Caco-2 (cell line): ENCODE measurements at regions not wholly inside any gene's neighbourhood (a gene's known extent, or its start where the extent isn't known, plus 50 kb on each side); places are given as distances from the start of the nearest gene placed in this dataset.

Experiments
- BruUV-seq: library from RNA; stranded (reverse); fragments of 400-500 nt; replicated peaks from 2 replicates; lab custom pipeline; 2021; lab: Mats Ljungman, UMichigan
- CTCF ChIA-PET: fragments of 300-600 bp; sonication (Branson Sonifier 250); formaldehyde crosslinking; loops from one replicate; lab custom pipeline; 2022; ENCODE audit warnings: antibody characterized with exemption; lab: Charles Lee
- POLR2A ChIA-PET: fragments of 300-600 bp; sonication (Branson Sonifier 250); formaldehyde crosslinking; loops from one replicate; lab custom pipeline; 2022; ENCODE audit warnings: antibody characterized with exemption; lab: Charles Lee
- DNase-seq, 2 experiments: peaks; one replicate each; pipeline versions ENCODE4 v3.0.0 to v3.0.0-alpha.2; 2020 to 2022
- H3K27me3 ChIP-seq: replicated peaks from 2 replicates; pipeline ENCODE4 v1.6.0; 2011; ENCODE audit warnings: low read length; ENCODE audit not compliant: control insufficient read depth, insufficient read depth
- H3K36me3 ChIP-seq: 2 replicates; pipeline ENCODE4 v1.5.1; 2011; ENCODE audit warnings: low read length; ENCODE audit not compliant: control insufficient read depth, insufficient read depth
- H3K4me1 ChIP-seq: fragments of 250-450 bp; sonication (Bioruptor Pico); 2 replicates; pipeline ENCODE4 v1.5.1; 2020; ENCODE audit warnings: mild to moderate bottlenecking
- H3K4me3 ChIP-seq: 2 replicates; pipeline ENCODE4 v1.5.1; 2011; ENCODE audit warnings: low read depth, mild to moderate bottlenecking, control low read depth, low read length
- H3K9me3 ChIP-seq: fragments of 250-450 bp; sonication (Bioruptor Pico); 2 replicates; pipeline ENCODE4 v1.5.1; 2020; ENCODE audit warnings: mild to moderate bottlenecking, moderate library complexity
- H3K27ac Mint-ChIP-seq: one replicate; pipeline ENCODE4 v1.8.0; 2022; ENCODE audit warnings: mixed read lengths; ENCODE audit not compliant: unreplicated experiment
- H3K27me3 Mint-ChIP-seq: one replicate; pipeline ENCODE4 v1.8.0; 2022; ENCODE audit warnings: mixed read lengths; ENCODE audit not compliant: insufficient read depth, unreplicated experiment
- H3K36me3 Mint-ChIP-seq: one replicate; pipeline ENCODE4 v1.8.0; 2022; ENCODE audit warnings: mild to moderate bottlenecking, mixed read lengths; ENCODE audit not compliant: insufficient read depth, unreplicated experiment
- H3K4me1 Mint-ChIP-seq: one replicate; pipeline ENCODE4 v1.8.0; 2022; ENCODE audit warnings: low read depth, mixed read lengths; ENCODE audit not compliant: unreplicated experiment
- H3K4me3 Mint-ChIP-seq: one replicate; pipeline ENCODE4 v1.8.0; 2022; ENCODE audit warnings: mild to moderate bottlenecking, moderate library complexity, mixed read lengths; ENCODE audit not compliant: unreplicated experiment
- H3K9me3 Mint-ChIP-seq: one replicate; pipeline ENCODE4 v1.8.0; 2022; ENCODE audit warnings: mixed read lengths; ENCODE audit not compliant: unreplicated experiment
- intact Hi-C: fragments of 100-400 bp; cut with micrococcal nuclease; formaldehyde crosslinking; loops from one replicate; pipeline ENCODE4 v1.10.0; 2022; ENCODE audit not compliant: unreplicated experiment
- TF ChIP-seq, protein P1 (sequence below), 2 experiments: fragments of 200-600 bp in 1 of 2; IDR thresholded peaks; 1 replicate in 1 of 2; 2 replicates in 1 of 2; pipeline versions ENCODE4 v1.5.1 to v1.8.0; 2011 to 2022; ENCODE audit warnings: antibody characterized with exemption in 1 of 2, control low read depth in 1 of 2, inconsistent platforms in 1 of 2, low read depth in 1 of 2, low read length in 1 of 2, mild to moderate bottlenecking in 1 of 2, moderate library complexity in 1 of 2; ENCODE audit not compliant: insufficient read depth in 1 of 2, severe bottlenecking in 1 of 2, unreplicated experiment in 1 of 2

DNA sequence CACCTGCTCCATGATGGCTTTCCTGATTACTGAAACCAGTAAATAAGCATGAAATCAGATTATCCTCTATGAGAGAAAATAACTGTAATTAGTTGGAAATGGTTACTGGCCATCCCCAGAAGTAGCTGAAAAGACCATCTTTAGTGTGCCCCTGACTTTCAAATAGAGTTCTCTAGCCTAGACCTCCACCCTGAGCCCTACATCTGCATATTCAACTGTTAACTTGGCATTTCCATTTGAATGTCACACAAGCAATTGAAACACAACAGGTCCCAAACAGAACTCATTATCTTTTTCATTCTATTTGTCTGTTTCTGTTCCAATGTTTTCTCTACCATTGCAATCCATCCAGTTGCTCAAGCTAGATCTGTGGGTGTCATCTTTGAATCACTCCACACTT, 952.3 kb downstream of the RPA4 start:
- H3K27me3 Mint-ChIP-seq = peaks cover 6% of the 10 kb centered on the region
- H3K4me1 ChIP-seq = no peaks in the 10 kb centered on the region
- intact Hi-C loops = no loop called here
- ChIA-PET CTCF (no interaction called here), POLR2A (no interaction called here)
- H3K9me3 Mint-ChIP-seq = no peaks in the 10 kb centered on the region
- TF ChIP-seq, protein P1, sequence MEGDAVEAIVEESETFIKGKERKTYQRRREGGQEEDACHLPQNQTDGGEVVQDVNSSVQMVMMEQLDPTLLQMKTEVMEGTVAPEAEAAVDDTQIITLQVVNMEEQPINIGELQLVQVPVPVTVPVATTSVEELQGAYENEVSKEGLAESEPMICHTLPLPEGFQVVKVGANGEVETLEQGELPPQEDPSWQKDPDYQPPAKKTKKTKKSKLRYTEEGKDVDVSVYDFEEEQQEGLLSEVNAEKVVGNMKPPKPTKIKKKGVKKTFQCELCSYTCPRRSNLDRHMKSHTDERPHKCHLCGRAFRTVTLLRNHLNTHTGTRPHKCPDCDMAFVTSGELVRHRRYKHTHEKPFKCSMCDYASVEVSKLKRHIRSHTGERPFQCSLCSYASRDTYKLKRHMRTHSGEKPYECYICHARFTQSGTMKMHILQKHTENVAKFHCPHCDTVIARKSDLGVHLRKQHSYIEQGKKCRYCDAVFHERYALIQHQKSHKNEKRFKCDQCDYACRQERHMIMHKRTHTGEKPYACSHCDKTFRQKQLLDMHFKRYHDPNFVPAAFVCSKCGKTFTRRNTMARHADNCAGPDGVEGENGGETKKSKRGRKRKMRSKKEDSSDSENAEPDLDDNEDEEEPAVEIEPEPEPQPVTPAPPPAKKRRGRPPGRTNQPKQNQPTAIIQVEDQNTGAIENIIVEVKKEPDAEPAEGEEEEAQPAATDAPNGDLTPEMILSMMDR (IDR thresholded peaks at IDR 0.05; ENCODE audit: insufficient read depth in 1 of 2, low read depth in 1 of 2, low read length in 1 of 2, severe bottlenecking in 1 of 2, unreplicated experiment in 1 of 2) = no peak
- DNase-seq = no peak
- no peaks in the 10 kb centered on the region for H3K36me3 Mint-ChIP-seq
- no peak overlapping the region for H3K4me3 ChIP-seq
- no peaks in the 10 kb centered on the region for H3K27me3 ChIP-seq
- H3K27ac Mint-ChIP-seq = no peak overlapping the region
- no peak overlapping the region for H3K4me3 Mint-ChIP-seq
- H3K36me3 ChIP-seq = no peaks in the 10 kb centered on the region
- H3K4me1 Mint-ChIP-seq = no peaks in the 10 kb centered on the region
- no TSS peak for BruUV-seq
- H3K9me3 ChIP-seq = no peaks in the 10 kb centered on the region

DNA sequence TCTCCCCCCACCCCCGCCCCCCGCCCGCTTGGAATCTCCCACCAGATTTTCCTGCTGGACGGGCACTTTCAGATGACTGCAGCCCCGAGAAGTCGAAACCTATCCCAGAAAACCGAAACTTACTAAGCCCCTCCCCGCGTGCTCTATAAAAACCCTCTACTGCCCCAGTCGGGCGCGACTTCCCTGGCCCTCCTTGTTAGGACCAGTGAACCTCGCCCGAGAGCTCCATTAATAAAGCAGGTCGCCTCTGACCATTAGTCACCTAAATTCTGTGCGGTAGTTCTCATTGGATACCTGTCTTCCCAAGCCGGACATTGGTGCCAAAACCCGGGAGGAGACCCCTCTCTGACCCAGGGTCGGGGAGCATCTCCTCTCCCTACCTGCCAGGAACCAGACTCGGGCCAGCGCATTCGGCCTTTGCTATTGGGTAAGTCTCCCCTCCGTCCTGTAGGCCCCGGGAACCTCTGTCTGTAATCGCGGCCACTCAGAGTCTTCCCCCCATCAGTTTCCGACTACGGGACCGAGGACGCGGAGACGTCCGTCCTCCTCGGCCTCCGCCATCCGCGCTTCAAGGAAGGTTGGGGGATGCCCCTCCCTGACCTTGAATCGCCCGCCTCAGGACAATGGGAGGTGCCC, 958.0 kb downstream of the RPA4 start:
- H3K9me3 ChIP-seq = no peaks in the 10 kb centered on the region
- peaks cover 6% of the 10 kb centered on the region for H3K27me3 Mint-ChIP-seq
- H3K4me3 ChIP-seq = no peak overlapping the region
- CTCF ChIA-PET = interaction anchor here (0.7 kb wide), 1 partner anchor 1800 kb away, joined by 3 read pairs; no protein-coding TSS in a partner anchor
- no peaks in the 10 kb centered on the region for H3K27me3 ChIP-seq
- H3K36me3 ChIP-seq = no peaks in the 10 kb centered on the region
- H3K9me3 Mint-ChIP-seq = peaks cover 24% of the 10 kb centered on the region
- H3K36me3 Mint-ChIP-seq = no peaks in the 10 kb centered on the region
- no peak overlapping the region for H3K4me3 Mint-ChIP-seq
- H3K27ac Mint-ChIP-seq = no peak overlapping the region
- H3K4me1 Mint-ChIP-seq = no peaks in the 10 kb centered on the region
- BruUV-seq = no TSS peak
- no peaks in the 10 kb centered on the region for H3K4me1 ChIP-seq
- TF ChIP-seq, protein P1 (IDR thresholded peaks at IDR 0.05; ENCODE audit: insufficient read depth in 1 of 2, low read depth in 1 of 2, low read length in 1 of 2, severe bottlenecking in 1 of 2, unreplicated experiment in 1 of 2) = no peak
- POLR2A ChIA-PET = no interaction called here
- intact Hi-C loops = no loop called here
- no peak for DNase-seq

DNA sequence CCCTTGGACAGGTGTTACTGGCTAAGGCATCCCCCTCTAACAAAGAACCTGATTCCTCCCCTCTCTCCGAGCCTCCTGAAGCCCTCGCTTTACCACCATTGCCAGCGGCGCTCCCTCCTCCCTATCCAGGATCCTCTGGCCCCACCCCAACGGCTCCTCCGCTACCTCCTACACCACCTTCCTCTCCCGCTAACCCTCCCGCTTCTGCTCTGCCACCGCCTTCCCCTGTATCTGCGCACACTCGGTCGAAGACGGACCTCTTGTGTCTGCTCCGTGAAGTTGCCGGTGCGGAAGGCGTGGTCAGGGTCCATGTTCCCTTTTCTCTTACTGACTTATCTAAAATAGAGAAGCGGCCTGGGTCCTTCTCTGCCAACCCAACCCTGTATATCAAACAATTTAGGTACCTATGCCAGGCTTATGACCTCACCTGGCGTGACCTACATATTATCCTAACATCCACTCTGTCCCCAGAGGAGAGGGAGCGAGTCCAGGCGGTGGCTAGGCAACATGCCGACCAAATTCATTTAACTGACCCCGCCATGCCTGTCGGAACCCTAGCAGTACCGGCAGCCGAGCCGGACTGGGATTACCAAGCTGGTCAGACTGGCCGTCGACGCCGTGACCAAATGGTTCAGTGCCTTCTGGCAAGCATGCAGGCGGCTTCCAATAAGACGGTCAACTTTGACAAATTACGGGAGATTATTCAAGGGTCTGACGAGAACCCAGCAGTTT, 958.9 kb downstream of the RPA4 start:
- H3K36me3 ChIP-seq = no peaks in the 10 kb centered on the region
- Mint-ChIP-seq H3K4me3 (no peak overlapping the region), H3K36me3 (no peaks in the 10 kb centered on the region), H3K9me3 (peaks cover 26% of the 10 kb centered on the region), H3K27me3 (peaks cover 3% of the 10 kb centered on the region), H3K27ac (no peak overlapping the region), H3K4me1 (no peaks in the 10 kb centered on the region)
- DNase-seq = no peak
- no peaks in the 10 kb centered on the region for H3K9me3 ChIP-seq
- H3K27me3 ChIP-seq = no peaks in the 10 kb centered on the region
- ChIA-PET CTCF (interaction anchor here (0.7 kb wide), 1 partner anchor 1801 kb away, joined by 3 read pairs; no protein-coding TSS in a partner anchor), POLR2A (no interaction called here)
- intact Hi-C loops = no loop called here
- no TSS peak for BruUV-seq
- no peaks in the 10 kb centered on the region for H3K4me1 ChIP-seq
- H3K4me3 ChIP-seq = no peak overlapping the region
- TF ChIP-seq, protein P1 (IDR thresholded peaks at IDR 0.05; ENCODE audit: insufficient read depth in 1 of 2, low read depth in 1 of 2, low read length in 1 of 2, severe bottlenecking in 1 of 2, unreplicated experiment in 1 of 2) = no peak
